ENCODE measurements at regions not wholly inside any gene's neighbourhood (a gene's known extent, or its start where the extent isn't known, plus 50 kb on each side); places are given as distances from the start of the nearest gene placed in this dataset.

GRCh38 chr2:54038835-54039234 is 68.0 kb upstream of the PSME4 start:
- TF ChIP-seq POLR2AphosphoS5 (IDR thresholded peaks at IDR 0.05; ENCODE audit: borderline replicate concordance, low read depth, low read length) (no peak), EZH2 (IDR thresholded peaks at IDR 0.05) (no peak), FOXP2 (optimal IDR thresholded peaks at IDR 0.05; ENCODE audit: control extremely low read depth, extremely low read length, insufficient read depth) (no peak)

Data from SK-N-MC (cell line).